ENCODE measurements at regions not wholly inside any gene's neighbourhood (a gene's known extent, or its start where the extent isn't known, plus 50 kb on each side); places are given as distances from the start of the nearest gene placed in this dataset.

DNA sequence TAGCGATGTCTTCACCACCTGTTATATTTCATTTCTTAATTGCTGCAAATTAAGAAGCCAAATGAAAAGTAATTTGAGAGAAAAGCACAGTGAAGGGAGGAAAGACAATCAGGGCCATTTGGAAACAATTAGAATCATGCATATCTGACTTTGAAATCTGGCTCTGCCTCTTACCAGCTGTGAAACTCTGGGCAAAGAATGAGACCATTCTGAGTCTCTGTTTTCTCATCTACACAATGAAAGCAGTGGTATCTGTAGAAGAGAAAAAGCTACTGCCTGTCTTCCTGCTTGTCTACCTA lies 334.5 kb upstream of the CYRIA start:
- no peaks in the 10 kb centered on the region for H3K27me3 ChIP-seq (ENCODE audit: insufficient read depth, low read length)
- ChIA-PET RAD21 (ENCODE audit: low non-redundant PET in 1 of 2, low total read pairs in 2 of 2, uncharacterized antibody in 2 of 2, unreplicated experiment in 2 of 2) (no interaction called here), CTCF (no interaction called here), POLR2A (no interaction called here)
- H3K4me2 ChIP-seq (ENCODE audit: low read length) = no peak overlapping the region
- no peaks in the 10 kb centered on the region for H4K20me1 ChIP-seq (ENCODE audit: insufficient read depth)
- no TSS peak for BruUV-seq (replicated peaks)
- no peak for ATAC-seq
- H3K27ac ChIP-seq (ENCODE audit: low read depth, low read length) = no peak overlapping the region
- H2AFZ ChIP-seq (ENCODE audit: low read depth, low read length, poor library complexity, severe bottlenecking) = no peak overlapping the region
- no peak for TF ChIP-seq SIN3A (IDR thresholded peaks at IDR 0.05; ENCODE audit: low read depth)
- no peak for TF ChIP-seq ELF1 (IDR thresholded peaks at IDR 0.05; ENCODE audit: borderline replicate concordance, low read depth)
- TF ChIP-seq POLR2A (IDR thresholded peaks at IDR 0.05; ENCODE audit: borderline replicate concordance, extremely low read depth, insufficient read depth, insufficient read length) = no peak
- TF ChIP-seq CTCF (IDR thresholded peaks at IDR 0.05 in 2 of 3, conservative IDR thresholded peaks at IDR 0.05 in 1 of 3; ENCODE audit: borderline replicate concordance in 1 of 3, insufficient read depth in 1 of 3, low read depth in 2 of 3, low read length in 2 of 3) = no peak
- no peak for TF ChIP-seq ATF3 (IDR thresholded peaks at IDR 0.05)
- no peak for TF ChIP-seq RAD21 (IDR thresholded peaks at IDR 0.05; ENCODE audit: low read depth)
- no peak for TF ChIP-seq SRF (IDR thresholded peaks at IDR 0.05; ENCODE audit: low read depth)
- no peak for TF ChIP-seq EZH2phosphoT487 (IDR thresholded peaks at IDR 0.05; ENCODE audit: borderline replicate concordance)
- TF ChIP-seq POLR2AphosphoS5 (IDR thresholded peaks at IDR 0.05; ENCODE audit: low read depth, low read length) = no peak
- no peak for TF ChIP-seq REST (IDR thresholded peaks at IDR 0.05; ENCODE audit: low read depth)
- TF ChIP-seq SP1 (IDR thresholded peaks at IDR 0.05; ENCODE audit: low read depth) = no peak
- TF ChIP-seq, protein P1, sequence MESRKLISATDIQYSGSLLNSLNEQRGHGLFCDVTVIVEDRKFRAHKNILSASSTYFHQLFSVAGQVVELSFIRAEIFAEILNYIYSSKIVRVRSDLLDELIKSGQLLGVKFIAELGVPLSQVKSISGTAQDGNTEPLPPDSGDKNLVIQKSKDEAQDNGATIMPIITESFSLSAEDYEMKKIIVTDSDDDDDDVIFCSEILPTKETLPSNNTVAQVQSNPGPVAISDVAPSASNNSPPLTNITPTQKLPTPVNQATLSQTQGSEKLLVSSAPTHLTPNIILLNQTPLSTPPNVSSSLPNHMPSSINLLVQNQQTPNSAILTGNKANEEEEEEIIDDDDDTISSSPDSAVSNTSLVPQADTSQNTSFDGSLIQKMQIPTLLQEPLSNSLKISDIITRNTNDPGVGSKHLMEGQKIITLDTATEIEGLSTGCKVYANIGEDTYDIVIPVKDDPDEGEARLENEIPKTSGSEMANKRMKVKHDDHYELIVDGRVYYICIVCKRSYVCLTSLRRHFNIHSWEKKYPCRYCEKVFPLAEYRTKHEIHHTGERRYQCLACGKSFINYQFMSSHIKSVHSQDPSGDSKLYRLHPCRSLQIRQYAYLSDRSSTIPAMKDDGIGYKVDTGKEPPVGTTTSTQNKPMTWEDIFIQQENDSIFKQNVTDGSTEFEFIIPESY (IDR thresholded peaks at IDR 0.05; ENCODE audit: extremely low read depth, insufficient replicate concordance, low read length) = no peak
- no peak for TF ChIP-seq YY1 (IDR thresholded peaks at IDR 0.05; ENCODE audit: extremely low read depth, insufficient replicate concordance, low read depth, low read length)
- no peak for TF ChIP-seq TCF7L2 (IDR thresholded peaks at IDR 0.05; ENCODE audit: borderline replicate concordance, extremely low read depth, insufficient read depth, insufficient read length)
- no peak for TF ChIP-seq EGR1 (IDR thresholded peaks at IDR 0.05; ENCODE audit: low read depth)
- H3K9ac ChIP-seq (ENCODE audit: low read length) = no peak overlapping the region
- H3K4me3 ChIP-seq (replicated peaks in 1 of 2; ENCODE audit: low read depth in 1 of 2, low read length in 2 of 2) = no peak overlapping the region
- H3K9me2 ChIP-seq (ENCODE audit: insufficient read depth) = no peaks in the 10 kb centered on the region
- H3K36me3 ChIP-seq (ENCODE audit: control insufficient read depth in 1 of 2, insufficient read depth in 2 of 2, low read length in 2 of 2) = no peaks in the 10 kb centered on the region
- H3K4me1 ChIP-seq (ENCODE audit: control insufficient read depth in 1 of 2, insufficient read depth in 2 of 2, low read length in 2 of 2) = no peaks in the 10 kb centered on the region
- intact Hi-C loops (cut with micrococcal nuclease) = no loop called here
- no peak for DNase-seq (ENCODE audit: low read depth, low spot score)
- no peaks in the 10 kb centered on the region for H3K9me3 ChIP-seq (ENCODE audit: control insufficient read depth in 1 of 2, insufficient read depth in 1 of 2, low read depth in 1 of 2, low read length in 2 of 2)
- no peaks in the 10 kb centered on the region for H3K79me2 ChIP-seq (ENCODE audit: insufficient read depth, low read length)

All from HCT116 (cell line).